NB4 (cell line): ENCODE measurements at regions not wholly inside any gene's neighbourhood (a gene's known extent, or its start where the extent isn't known, plus 50 kb on each side); places are given as distances from the start of the nearest gene placed in this dataset.

Experiments used
- CTCF ChIP-seq: IDR thresholded peaks from one replicate; pipeline ENCODE4 v1.5.1; 2012; ENCODE audit warnings: low read depth, low read length
- MAX ChIP-seq: IDR thresholded peaks from 2 replicates; pipeline ENCODE4 v1.6.1; 2011; ENCODE audit warnings: low read depth, low read length

GRCh38 chr10:10532826-10533225 is 484.8 kb upstream of the CELF2 start:
- no peak for TF ChIP-seq CTCF
- TF ChIP-seq MAX: no peak
